ENCODE measurements at regions not wholly inside any gene's neighbourhood (a gene's known extent, or its start where the extent isn't known, plus 50 kb on each side); places are given as distances from the start of the nearest gene placed in this dataset.
A peak's percentile ranks its signal among the peaks of the same experiment; 100 is the strongest.

DNA sequence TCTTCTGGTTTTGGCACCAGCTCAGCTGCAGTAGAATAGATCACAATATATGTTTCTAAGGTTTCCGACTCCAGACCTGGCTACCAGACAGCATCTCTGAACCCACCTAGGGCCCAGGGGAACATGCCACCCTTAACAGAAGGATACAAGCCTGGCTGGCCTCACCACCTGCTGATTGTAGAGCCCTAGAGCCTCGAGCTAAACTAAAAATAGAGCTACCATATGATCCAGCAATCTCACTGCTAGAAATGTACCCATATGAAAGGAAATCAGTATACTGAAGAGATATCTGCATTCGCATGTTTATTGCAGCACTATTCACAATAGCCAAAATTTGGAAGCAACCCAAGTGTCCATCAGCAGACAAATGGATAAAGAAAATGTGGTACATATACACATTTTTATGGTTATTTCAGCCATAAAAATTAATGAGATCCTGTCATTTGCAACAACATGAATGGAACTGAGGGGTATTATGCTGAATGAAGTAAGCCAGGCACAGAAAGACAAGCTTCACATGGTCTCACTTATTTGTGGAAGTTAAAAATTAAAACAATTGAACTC, 242.4 kb upstream of the SLC39A10 start:
- peak in 1 of 4 donors; percentile 2 for DNase-seq (ENCODE audit: low read depth in 4 of 4, low spot score in 3 of 4)

DNA sequence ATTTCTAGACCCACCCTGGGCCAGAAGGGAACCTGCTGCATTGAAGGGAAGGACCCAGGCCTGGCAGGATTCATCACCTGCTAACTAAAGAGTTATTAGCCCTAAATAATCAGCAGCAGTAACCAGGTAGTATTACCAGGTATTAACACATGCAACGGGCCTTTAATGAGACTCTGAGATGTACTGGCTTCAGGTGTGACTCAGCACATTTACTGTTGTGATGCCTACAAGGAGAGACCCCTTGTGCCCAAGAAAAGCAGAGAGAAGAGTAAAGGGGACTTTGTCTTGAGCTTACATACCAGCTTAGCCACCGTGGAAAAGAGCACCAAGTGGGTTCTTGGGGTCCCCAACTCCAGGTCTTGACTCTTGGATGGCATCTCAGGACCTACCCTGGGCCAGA, 243.1 kb upstream of the SLC39A10 start:
- DNase-seq (ENCODE audit: low read depth in 4 of 4, low spot score in 3 of 4) = no peak

DNA sequence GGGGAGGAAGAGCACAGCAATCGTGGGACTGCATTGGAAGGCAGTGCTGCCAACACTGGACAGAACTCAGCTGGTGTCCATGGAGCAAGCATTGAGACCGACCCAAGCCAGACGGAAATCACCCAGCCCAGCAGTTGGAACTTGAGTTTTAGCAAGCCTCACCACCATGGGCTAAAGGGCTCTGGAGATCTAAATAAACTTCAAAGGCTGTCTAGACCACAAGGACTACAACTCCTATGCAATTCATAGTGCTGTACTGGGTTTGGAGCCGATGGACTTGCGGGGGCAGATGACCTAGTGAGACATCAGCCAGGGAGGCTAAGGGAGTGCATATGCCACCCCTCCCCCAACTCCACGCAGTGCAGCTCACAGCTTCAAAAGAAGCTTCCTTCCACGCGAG, 243.6 kb upstream of the SLC39A10 start:
- no peak for DNase-seq (ENCODE audit: low read depth in 4 of 4, low spot score in 3 of 4)

DNA sequence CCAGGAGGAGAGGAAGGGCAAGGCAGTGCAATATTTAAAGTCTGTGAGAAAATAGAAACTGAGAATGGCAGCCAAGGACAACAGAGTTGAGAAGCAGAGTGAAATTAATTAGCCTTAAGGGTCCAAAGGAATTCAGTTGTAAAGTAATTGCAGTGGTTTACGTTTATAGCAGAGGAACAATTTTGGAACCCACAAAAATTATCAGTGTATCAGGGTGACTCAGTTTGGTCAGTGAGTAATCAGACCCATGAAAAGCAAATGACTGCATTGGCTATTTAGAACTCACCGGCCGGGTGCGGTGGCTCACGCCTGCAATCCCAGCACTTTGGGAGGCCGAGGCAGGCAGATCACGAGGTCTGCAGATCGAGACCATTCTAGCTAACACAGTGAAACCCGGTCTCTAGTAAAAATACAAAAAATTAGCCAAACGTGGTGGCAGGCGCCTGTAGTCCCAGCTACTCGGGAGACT, 245.8 kb upstream of the SLC39A10 start:
- no peak for DNase-seq (ENCODE audit: low read depth in 4 of 4, low spot score in 3 of 4)

DNA sequence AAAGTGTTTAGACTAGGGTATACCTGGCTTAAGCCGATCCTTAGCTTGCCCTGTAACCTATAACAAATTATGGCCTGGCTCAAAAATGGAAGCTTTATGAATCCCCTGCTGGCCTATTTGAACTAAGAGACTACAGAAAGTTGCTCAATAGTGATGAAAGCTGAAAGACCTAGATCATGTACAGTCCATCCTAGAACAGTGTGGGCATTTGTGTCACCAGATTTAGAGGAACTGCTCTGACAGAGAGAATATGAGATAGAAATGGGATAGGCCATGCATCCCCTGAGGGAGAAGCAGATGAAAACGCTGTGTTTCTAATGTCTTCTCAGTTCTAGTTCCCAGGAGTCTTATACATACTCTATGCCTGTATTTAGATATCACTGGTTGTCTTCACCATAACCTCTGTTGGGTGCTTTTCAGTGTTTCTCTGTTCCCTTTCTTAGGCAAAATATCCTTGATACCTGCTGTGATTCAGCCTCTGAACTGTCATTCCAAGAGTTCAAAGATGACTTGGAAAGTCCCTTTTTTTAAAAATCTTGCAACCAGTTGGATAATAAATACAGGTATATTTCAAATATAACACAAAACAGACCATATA, 246.9 kb upstream of the SLC39A10 start:
- no peak for DNase-seq (ENCODE audit: low read depth in 4 of 4, low spot score in 3 of 4)

DNA sequence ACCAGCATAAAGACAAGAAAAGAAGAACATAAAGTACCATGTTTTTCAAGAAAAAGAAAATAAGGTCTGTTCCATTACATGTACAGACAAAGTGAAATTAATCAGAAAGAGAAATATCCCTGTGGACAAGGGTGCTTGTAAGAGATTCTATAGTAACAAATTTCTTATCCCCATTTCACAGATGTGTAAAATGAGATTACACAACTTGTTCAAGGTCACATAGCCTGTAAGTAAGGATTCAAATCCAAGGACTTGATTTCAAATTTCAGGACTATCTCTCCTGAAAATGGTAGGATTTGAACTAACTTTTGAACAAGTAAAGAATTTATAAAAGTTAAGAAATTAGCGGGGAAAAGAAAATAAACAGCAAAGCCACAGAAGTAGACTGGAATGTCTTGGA, 248.2 kb upstream of the SLC39A10 start:
- DNase-seq (ENCODE audit: low read depth in 4 of 4, low spot score in 3 of 4) = no peak

DNA sequence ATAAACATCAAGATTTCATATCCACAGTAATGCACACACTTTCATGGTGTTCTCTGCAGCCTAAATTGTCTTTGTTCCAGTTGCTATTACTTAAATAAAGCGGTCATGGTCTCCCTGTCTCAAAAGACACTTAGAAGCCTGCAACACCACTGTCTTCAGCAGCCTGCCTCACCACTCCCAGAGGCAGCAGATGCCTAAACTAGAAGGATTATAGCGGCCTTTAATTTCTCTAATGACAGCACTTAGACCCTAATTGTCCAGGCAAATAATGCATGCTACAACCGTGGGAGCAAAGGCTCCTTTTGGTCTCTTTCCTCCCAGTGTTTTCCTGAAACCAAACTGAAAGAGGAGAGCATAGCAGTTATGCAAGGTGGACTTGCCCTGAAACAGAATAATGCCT, 248.8 kb upstream of the SLC39A10 start:
- no peak for DNase-seq (ENCODE audit: low read depth in 4 of 4, low spot score in 3 of 4)

DNA sequence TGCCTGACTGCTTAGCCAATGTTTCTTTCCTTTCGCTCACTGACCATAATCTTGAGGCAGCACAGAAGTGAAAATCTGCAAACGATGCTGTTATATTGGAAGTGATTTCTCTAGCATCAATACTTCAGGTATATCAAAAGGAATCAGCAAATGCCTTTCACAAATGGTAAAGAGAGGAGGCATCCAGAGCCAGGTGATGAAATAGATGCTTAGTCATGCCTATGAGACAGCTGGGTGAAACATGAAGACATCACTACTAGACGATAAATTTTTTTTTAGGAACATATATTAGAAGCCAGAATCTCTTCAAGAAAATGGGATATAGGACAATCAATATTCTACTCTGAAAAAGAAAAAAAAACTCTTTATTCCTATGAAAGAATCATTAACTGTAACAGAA, 249.2 kb upstream of the SLC39A10 start:
- DNase-seq (ENCODE audit: low read depth in 4 of 4, low spot score in 3 of 4) = no peak

DNA sequence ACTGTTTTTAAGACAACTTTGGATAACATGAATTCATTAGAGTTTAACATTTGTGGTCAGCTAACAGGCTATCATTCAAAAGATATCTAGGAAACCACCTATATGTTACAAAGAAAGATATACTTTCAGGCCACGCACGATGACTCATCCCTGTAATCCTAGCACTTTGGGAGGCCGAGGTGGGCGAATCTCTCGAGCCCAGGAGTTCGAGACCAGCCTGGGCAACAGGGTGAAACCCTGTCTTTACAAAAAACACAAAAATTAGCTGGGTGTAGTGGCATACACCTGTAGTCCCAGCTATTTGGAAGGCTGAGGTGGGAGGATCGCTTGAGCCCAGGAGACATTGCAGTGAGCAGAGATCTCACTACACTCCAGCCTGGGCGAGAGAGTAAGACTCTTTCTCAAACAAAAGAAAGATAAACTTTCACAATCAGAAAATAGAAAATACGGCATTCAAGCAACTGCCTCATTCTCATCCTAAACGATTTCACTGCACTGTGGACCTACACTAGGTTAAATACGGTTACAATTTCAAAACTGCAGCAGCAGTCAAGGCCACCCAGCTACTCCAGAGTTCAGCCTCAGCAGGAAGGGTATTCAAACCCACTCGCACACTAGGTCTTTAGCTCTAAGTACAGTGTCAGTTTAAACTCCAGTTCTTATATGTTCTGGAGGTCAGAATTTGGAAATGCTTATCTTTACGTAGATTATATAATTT, 250.0 kb upstream of the SLC39A10 start:
- no peak for DNase-seq (ENCODE audit: low read depth in 4 of 4, low spot score in 3 of 4)

DNA sequence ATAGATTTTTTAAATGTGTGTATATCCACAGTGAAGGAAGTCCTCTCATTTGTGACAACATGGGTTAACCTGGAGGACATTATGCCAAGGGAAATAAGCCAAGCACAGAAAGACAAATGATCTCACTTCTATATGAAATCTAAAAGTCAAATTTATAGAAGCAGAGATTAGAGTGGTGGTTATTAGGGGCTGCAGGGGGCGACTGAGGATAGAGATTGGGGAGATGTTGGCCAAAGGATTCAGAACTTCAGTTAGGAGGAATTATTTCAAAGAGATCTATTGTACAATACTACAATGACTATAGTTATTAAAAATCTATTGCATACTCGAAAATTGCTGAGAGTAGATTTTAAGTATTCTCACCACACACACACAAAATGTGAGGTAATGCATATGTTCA, 252.4 kb upstream of the SLC39A10 start:
- DNase-seq (ENCODE audit: low read depth in 4 of 4, low spot score in 3 of 4) = no peak

DNA sequence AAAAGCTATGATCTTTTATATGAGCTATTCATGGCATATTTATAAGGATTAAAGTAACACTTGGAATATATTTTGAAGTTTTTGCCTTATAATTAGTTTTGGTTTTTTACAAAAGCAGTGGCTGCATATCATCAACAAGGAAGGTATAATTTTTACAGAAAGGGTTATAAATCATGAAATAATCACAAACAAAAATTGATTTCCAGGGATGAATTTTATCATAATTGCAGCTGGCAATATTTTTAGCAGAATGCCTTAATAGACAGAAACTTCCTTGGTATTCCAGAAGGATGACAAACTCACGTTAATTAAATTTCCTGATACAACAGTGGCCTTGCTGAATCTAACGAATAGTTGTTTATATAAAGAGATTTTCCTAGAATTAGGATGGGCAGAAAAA, 260.5 kb upstream of the SLC39A10 start:
- DNase-seq (ENCODE audit: low read depth in 4 of 4, low spot score in 3 of 4) = no peak

DNA sequence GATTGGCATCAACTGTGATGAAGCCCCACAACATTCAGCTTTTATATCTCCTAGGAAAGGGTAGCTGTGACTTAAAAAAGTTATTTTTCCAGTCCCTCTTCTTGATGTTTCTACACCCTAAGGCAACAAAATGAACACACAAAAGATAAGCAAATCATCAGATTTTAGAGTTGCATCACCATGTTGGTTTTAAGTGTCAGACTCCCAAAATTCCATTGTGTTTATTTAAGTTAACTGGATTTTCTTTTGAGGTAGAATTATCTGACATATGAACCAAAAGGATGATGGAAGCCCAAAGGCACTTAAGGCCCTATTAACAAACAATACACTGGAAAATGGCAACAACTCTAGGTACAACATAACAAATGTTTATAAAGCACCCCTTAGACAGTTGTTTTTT, 261.7 kb upstream of the SLC39A10 start:
- DNase-seq (ENCODE audit: low read depth in 4 of 4, low spot score in 3 of 4) = no peak

DNA sequence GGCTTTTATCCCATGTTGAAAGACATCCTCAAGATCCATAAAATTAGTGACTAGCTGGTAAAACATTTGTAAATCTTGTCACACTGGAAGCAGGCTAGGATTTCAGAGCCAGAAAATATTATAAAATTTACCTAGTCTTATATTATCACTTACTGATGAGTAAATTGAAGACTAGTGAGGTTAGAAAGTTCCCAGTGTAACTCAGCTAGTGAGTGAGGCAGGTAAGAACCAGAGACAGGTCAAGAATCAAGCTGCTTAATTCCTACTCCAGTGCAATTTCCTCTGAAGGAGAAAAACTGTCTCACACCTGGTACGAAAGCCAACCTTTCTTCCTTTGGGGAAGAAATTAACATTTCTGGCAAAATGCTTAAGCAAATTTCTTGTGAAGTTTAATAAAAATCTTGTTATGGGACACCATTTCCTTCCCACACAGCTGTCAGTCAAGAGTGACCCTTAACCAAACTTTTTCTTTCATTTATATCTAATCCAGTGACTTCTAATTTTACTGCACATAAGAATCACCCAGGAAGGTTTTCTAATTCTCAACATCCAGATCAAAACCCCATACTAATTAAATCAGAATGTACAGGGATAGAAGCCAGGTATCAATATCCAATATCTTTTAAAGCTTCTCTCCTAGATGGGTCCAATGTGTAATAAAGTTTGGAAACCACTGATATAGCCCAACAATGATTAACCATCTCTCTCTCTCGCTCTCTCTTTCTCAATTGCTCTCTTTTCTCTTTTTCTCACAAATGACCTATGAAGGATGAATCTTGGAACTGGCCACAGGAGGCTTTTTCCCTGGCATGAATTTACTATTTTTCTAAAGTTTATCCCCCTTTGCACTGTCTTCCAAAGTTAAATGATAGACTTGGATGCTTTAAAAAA, 264.3 kb upstream of the SLC39A10 start:
- no peak for DNase-seq (ENCODE audit: low read depth in 4 of 4, low spot score in 3 of 4)

DNA sequence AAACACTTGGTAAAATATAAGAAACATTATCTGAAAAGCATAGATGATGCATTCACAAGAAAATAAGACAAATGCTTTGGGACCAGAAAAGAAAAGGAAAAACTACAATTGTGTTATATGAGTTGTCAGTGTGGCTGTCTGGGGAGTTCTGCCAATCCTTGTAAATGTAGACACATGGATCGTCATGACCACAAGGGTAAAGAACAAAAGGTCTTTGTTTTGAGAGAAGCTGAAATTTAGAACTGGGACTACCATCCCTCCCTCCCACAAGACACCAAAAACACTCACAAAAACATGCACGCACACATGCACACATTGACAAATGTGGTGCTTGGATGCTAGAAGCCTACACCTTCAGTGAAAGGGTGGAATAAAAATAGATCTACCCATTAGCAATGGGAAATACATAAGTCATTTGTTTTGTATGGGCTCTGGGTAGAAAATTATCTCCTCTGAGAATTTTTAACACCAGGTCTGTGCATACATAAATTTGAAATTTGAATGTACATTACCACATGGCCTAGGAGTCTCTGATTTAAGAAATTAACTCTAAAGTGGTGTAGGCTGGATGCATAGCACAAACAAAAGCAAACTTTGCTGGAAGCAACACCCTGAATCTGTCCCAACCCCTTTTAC, 266.2 kb upstream of the SLC39A10 start:
- no peak for DNase-seq (ENCODE audit: low read depth in 4 of 4, low spot score in 3 of 4)

DNA sequence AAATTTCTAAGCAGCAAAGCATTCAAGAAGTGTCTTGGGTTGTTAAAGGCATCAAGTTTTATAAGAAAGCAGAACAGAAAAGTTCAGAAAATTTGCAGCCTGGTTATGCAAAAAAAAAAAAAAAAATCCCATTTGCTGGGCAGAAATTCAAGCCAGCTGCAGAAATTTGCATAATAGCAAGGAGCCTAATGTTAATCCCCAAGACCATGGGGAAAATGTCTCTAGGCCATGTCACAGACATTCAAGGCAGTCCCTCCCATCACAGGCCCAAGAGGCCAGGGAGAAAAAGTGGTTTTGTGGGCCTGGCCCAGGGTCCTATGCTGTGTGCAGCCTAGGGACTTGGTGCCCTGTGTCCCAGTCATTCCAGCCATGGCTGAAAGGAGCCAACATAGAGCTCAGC, 269.0 kb upstream of the SLC39A10 start:
- no peak for DNase-seq (ENCODE audit: low read depth in 4 of 4, low spot score in 3 of 4)

DNA sequence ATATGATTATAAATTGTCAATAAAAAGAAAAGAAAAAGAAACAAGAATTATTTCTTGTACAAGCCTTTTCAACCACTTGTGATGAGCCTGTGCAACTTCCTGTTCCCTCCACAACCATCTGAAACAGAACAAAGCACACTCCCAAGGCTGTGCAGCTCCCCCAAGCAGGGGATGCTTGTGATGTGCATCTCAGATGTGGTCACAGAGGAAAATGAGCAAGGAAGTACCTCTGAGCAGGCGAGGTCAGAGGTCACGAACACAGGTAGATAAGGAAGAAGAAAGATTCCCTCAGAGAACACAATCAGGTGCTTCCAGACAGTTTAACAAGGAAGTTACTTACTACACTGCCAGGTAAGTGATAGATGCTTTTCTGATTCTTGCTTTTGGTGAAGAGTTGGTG, 274.8 kb upstream of the SLC39A10 start:
- DNase-seq (ENCODE audit: low read depth in 4 of 4, low spot score in 3 of 4) = no peak

DNA sequence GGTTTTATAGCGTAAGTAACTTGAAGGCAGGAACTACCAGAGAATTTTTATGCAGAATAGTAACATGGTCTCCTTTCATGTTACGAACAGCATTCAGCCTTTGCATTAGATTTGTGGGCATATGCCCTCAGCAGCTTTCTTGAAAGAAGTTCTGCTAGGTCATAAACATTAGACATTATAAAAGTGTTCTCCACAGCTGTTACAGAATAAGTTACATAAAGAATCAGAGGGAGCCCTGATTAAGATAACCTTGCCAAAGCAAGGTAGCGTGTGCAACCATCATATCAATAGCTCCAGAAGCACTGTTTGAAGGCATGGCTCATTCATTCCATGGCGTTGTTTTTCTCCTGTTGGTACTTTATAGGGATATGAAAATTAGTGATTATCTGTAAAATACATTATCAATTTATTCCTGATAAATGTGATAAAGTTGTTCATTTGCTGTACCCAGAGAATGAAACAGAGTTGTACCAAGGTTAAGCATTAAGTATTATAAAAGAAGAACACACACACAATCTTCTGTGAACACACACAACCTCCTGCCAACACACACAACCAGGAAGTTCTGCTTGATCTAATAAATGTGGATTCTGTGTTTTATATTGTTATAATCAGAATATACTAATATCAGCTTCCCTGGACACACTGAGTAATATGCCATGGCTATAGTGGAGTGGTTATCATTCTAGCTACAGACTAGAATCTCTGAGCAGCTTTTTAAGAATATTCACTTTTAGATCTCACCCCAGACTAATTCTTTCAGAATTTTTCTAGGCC, 286.7 kb upstream of the SLC39A10 start:
- no peak for DNase-seq (ENCODE audit: low read depth in 4 of 4, low spot score in 3 of 4)

DNA sequence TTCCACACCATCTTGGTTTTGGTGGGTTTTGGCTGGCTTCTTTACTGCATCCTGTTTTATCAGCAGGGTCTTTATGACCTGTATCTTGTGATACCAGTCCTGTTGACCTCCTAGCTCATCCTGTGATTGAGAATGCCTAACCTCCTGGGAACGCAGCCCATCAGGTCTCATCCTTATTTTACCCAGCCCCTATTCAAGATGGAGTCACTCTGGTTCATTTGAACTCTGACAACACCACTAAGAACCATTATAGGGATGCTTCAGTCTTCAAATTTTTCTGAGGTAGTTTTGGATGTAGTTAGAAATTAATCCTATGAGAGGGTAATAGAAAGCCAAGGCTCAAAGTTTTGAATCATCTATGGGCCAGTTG, 287.8 kb upstream of the SLC39A10 start:
- DNase-seq (ENCODE audit: low read depth in 4 of 4, low spot score in 3 of 4) = no peak

DNA sequence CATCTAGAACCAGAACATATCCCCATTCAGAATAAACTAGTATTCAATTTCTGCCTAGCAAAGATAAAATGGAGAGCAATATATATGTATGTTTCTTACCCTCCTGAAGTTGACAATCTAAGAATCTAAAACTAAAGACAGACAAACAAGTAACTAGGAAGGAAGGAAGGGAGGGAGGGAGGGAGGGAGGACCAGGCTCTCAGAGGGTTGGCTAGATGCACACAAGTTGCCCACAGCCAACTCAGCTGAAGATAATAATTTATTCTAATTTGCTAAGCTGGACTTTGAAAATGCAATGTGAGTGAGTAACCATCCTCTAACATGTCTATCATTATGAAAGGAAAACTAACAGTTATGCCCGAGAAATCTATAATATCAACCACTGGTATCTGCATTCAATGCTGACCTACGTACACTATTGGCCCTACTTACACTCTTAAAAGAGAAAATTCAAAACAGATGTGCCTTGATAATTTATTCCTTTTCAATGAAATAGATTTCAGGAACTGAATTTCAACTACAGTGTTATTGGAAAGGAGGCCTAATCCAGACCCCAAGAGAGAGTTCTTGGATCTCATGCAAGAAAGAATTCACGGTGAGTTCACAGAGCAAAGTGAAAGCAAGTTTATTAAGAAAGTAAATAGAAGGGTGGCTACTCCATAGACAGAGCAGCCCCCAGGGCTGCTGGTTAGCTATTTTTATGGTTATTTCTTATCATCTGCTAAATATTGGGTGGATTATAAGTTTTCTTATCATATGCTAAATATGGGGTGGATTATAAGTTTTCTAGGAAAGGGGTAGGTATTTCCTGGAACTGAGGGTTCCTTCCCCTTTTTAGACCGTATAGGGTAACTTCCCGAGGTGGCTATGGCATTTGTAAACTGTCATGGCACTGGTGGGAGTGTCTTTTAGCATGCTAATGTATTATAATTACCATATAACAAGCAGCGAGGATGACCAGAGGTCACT, 288.5 kb upstream of the SLC39A10 start:
- no peak for DNase-seq (ENCODE audit: low read depth in 4 of 4, low spot score in 3 of 4)
